ENCODE measurements at regions not wholly inside any gene's neighbourhood (a gene's known extent, or its start where the extent isn't known, plus 50 kb on each side); places are given as distances from the start of the nearest gene placed in this dataset.

- Histone ChIP-seq H3K27me3 (ENCODE audit: insufficient read depth, low read length) (no peaks in the 10 kb centered on the region), H2BK5ac (ENCODE audit: low read depth, low read length, poor library complexity) (no peak overlapping the region), H3K36me3 (ENCODE audit: control insufficient read depth in 1 of 2, insufficient read depth in 2 of 2, low read length in 2 of 2) (no peaks in the 10 kb centered on the region), H3K14ac (ENCODE audit: low read length) (no peak overlapping the region), H3K9ac (ENCODE audit: low read length) (no peak overlapping the region), H4K8ac (ENCODE audit: low read depth, low read length) (no peak overlapping the region), H3K79me2 (ENCODE audit: control insufficient read depth, insufficient read depth, low read length, poor library complexity) (no peaks in the 10 kb centered on the region), H3K4ac (ENCODE audit: low read depth, low read length) (no peak overlapping the region), H3K4me1 (ENCODE audit: control insufficient read depth in 1 of 2, insufficient read depth in 2 of 2, low read length in 2 of 2) (no peaks in the 10 kb centered on the region), H2AFZ (ENCODE audit: insufficient read depth, low read length, poor library complexity) (no peak overlapping the region), H4K91ac (ENCODE audit: low read depth, low read length) (no peak overlapping the region), H3K4me2 (ENCODE audit: low read length) (no peak overlapping the region), H3K79me1 (ENCODE audit: low read length) (no peaks in the 10 kb centered on the region), H3K27ac (ENCODE audit: low read depth, low read length) (no peak overlapping the region), H2BK12ac (ENCODE audit: low read length) (no peak overlapping the region), H3K18ac (ENCODE audit: low read length) (no peak overlapping the region), H3K9me3 (ENCODE audit: insufficient read depth, low read depth, low read length) (no peaks in the 10 kb centered on the region), H3K23ac (ENCODE audit: low read length) (no peak overlapping the region), H2AK5ac (ENCODE audit: low read length) (no peak overlapping the region), H3K4me3 (ENCODE audit: low read depth, low read length) (no peak overlapping the region), H4K12ac (ENCODE audit: low read depth, low read length) (no peak overlapping the region), H2BK120ac (ENCODE audit: insufficient read depth, low read length, poor library complexity) (no peak overlapping the region)
- WGBS (ENCODE audit: extremely low coverage, insufficient coverage, insufficient read length): no CpG with 5 or more reads among the region's 6 CpGs
- DNase-seq: no peak
These were observed 117.5 kb upstream of the CDH6 start for GRCh38 chr5:31075981-31076380.

- H3K9ac ChIP-seq (ENCODE audit: low read length): no peak overlapping the region
These were observed 125.2 kb upstream of the CDH6 start for GRCh38 chr5:31068287-31068686.

GRCh38 chr5:31066655-31067328 lies 126.7 kb upstream of the CDH6 start:
- H2BK12ac ChIP-seq (ENCODE audit: low read length): no peak overlapping the region
- no peak overlapping the region for H3K4ac ChIP-seq (ENCODE audit: low read depth, low read length)
- no CpG with 5 or more reads among the region's 5 CpGs for WGBS (ENCODE audit: extremely low coverage, insufficient coverage, insufficient read length)

More at GRCh38 chr5:31068287-31068686, 125.2 kb upstream of the CDH6 start:
- Histone ChIP-seq H4K8ac (ENCODE audit: low read depth, low read length) (no peak overlapping the region), H3K27me3 (ENCODE audit: insufficient read depth, low read length) (no peaks in the 10 kb centered on the region), H4K12ac (ENCODE audit: low read depth, low read length) (no peak overlapping the region), H3K4me3 (ENCODE audit: low read depth, low read length) (no peak overlapping the region), H3K79me2 (ENCODE audit: control insufficient read depth, insufficient read depth, low read length, poor library complexity) (no peaks in the 10 kb centered on the region), H2BK5ac (ENCODE audit: low read depth, low read length, poor library complexity) (no peak overlapping the region), H3K14ac (ENCODE audit: low read length) (no peak overlapping the region), H3K79me1 (ENCODE audit: low read length) (no peaks in the 10 kb centered on the region), H3K23ac (ENCODE audit: low read length) (no peak overlapping the region), H2BK120ac (ENCODE audit: insufficient read depth, low read length, poor library complexity) (no peak overlapping the region), H3K4me1 (ENCODE audit: control insufficient read depth in 1 of 2, insufficient read depth in 2 of 2, low read length in 2 of 2) (peaks cover 0 to 2% of the 10 kb centered on the region in 2 experiments), H2AK5ac (ENCODE audit: low read length) (no peak overlapping the region), H3K27ac (ENCODE audit: low read depth, low read length) (no peak overlapping the region), H4K91ac (ENCODE audit: low read depth, low read length) (no peak overlapping the region), H2BK12ac (ENCODE audit: low read length) (no peak overlapping the region), H3K9me3 (ENCODE audit: insufficient read depth, low read depth, low read length) (no peaks in the 10 kb centered on the region), H2AFZ (ENCODE audit: insufficient read depth, low read length, poor library complexity) (no peak overlapping the region), H3K18ac (ENCODE audit: low read length) (no peak overlapping the region), H3K36me3 (ENCODE audit: control insufficient read depth in 1 of 2, insufficient read depth in 2 of 2, low read length in 2 of 2) (no peaks in the 10 kb centered on the region), H3K4ac (ENCODE audit: low read depth, low read length) (no peak overlapping the region), H3K4me2 (ENCODE audit: low read length) (no peak overlapping the region)
- DNase-seq: no peak
- WGBS (ENCODE audit: extremely low coverage, insufficient coverage, insufficient read length): no CpG with 5 or more reads among the region's 1 CpG

GRCh38 chr5:31064215-31064614 lies 129.3 kb upstream of the CDH6 start:
- H3K23ac ChIP-seq (ENCODE audit: low read length): no peak overlapping the region
- H4K91ac ChIP-seq (ENCODE audit: low read depth, low read length): no peak overlapping the region
- H3K9ac ChIP-seq (ENCODE audit: low read length): no peak overlapping the region
- no peak overlapping the region for H2AK5ac ChIP-seq (ENCODE audit: low read length)
- H4K12ac ChIP-seq (ENCODE audit: low read depth, low read length): no peak overlapping the region
- no peaks in the 10 kb centered on the region for H3K79me2 ChIP-seq (ENCODE audit: control insufficient read depth, insufficient read depth, low read length, poor library complexity)
- no peaks in the 10 kb centered on the region for H3K9me3 ChIP-seq (ENCODE audit: insufficient read depth, low read depth, low read length)
- H3K4me2 ChIP-seq (ENCODE audit: low read length): no peak overlapping the region
- no peak overlapping the region for H2AFZ ChIP-seq (ENCODE audit: insufficient read depth, low read length, poor library complexity)
- no peak overlapping the region for H2BK5ac ChIP-seq (ENCODE audit: low read depth, low read length, poor library complexity)
- no peak overlapping the region for H2BK12ac ChIP-seq (ENCODE audit: low read length)
- no peaks in the 10 kb centered on the region for H3K36me3 ChIP-seq (ENCODE audit: control insufficient read depth in 1 of 2, insufficient read depth in 2 of 2, low read length in 2 of 2)
- H3K18ac ChIP-seq (ENCODE audit: low read length): no peak overlapping the region
- H3K4me1 ChIP-seq (ENCODE audit: control insufficient read depth in 1 of 2, insufficient read depth in 2 of 2, low read length in 2 of 2): peaks cover 0 to 2% of the 10 kb centered on the region in 2 experiments
- no peak overlapping the region for H3K27ac ChIP-seq (ENCODE audit: low read depth, low read length)
- WGBS (ENCODE audit: extremely low coverage, insufficient coverage, insufficient read length): no CpG with 5 or more reads among the region's 3 CpGs
- no peak for DNase-seq
- H3K4ac ChIP-seq (ENCODE audit: low read depth, low read length): no peak overlapping the region
- no peaks in the 10 kb centered on the region for H3K79me1 ChIP-seq (ENCODE audit: low read length)
- no peaks in the 10 kb centered on the region for H3K27me3 ChIP-seq (ENCODE audit: insufficient read depth, low read length)
- H3K14ac ChIP-seq (ENCODE audit: low read length): no peak overlapping the region
- H2BK120ac ChIP-seq (ENCODE audit: insufficient read depth, low read length, poor library complexity): no peak overlapping the region
- no peak overlapping the region for H3K4me3 ChIP-seq (ENCODE audit: low read depth, low read length)
- no peak overlapping the region for H4K8ac ChIP-seq (ENCODE audit: low read depth, low read length)

More at GRCh38 chr5:31066655-31067328, 126.7 kb upstream of the CDH6 start:
- H3K18ac ChIP-seq (ENCODE audit: low read length): no peak overlapping the region
- no peak overlapping the region for H4K8ac ChIP-seq (ENCODE audit: low read depth, low read length)
- H3K4me3 ChIP-seq (ENCODE audit: low read depth, low read length): no peak overlapping the region
- H2AFZ ChIP-seq (ENCODE audit: insufficient read depth, low read length, poor library complexity): no peak overlapping the region
- no peaks in the 10 kb centered on the region for H3K9me3 ChIP-seq (ENCODE audit: insufficient read depth, low read depth, low read length)
- H2AK5ac ChIP-seq (ENCODE audit: low read length): no peak overlapping the region
- no peak overlapping the region for H3K14ac ChIP-seq (ENCODE audit: low read length)
- H4K91ac ChIP-seq (ENCODE audit: low read depth, low read length): no peak overlapping the region
- H3K27me3 ChIP-seq (ENCODE audit: insufficient read depth, low read length): no peaks in the 10 kb centered on the region
- H3K23ac ChIP-seq (ENCODE audit: low read length): no peak overlapping the region
- H2BK120ac ChIP-seq (ENCODE audit: insufficient read depth, low read length, poor library complexity): no peak overlapping the region
- H3K9ac ChIP-seq (ENCODE audit: low read length): no peak overlapping the region
- H2BK5ac ChIP-seq (ENCODE audit: low read depth, low read length, poor library complexity): no peak overlapping the region
- no peak overlapping the region for H4K12ac ChIP-seq (ENCODE audit: low read depth, low read length)
- DNase-seq: peak in 1 of 2 donors; percentile 13
- no peak overlapping the region for H3K27ac ChIP-seq (ENCODE audit: low read depth, low read length)
- H3K79me1 ChIP-seq (ENCODE audit: low read length): no peaks in the 10 kb centered on the region
- no peaks in the 10 kb centered on the region for H3K79me2 ChIP-seq (ENCODE audit: control insufficient read depth, insufficient read depth, low read length, poor library complexity)
- H3K36me3 ChIP-seq (ENCODE audit: control insufficient read depth in 1 of 2, insufficient read depth in 2 of 2, low read length in 2 of 2): no peaks in the 10 kb centered on the region
- no peak overlapping the region for H3K4me2 ChIP-seq (ENCODE audit: low read length)
- peaks cover 0 to 2% of the 10 kb centered on the region in 2 experiments for H3K4me1 ChIP-seq (ENCODE audit: control insufficient read depth in 1 of 2, insufficient read depth in 2 of 2, low read length in 2 of 2)
